Smooth muscle cell (in vitro differentiated cells): ENCODE measurements at regions not wholly inside any gene's neighbourhood (a gene's known extent, or its start where the extent isn't known, plus 50 kb on each side); places are given as distances from the start of the nearest gene placed in this dataset.

Source experiments
- DNase-seq: peaks from one replicate; lab custom pipeline; 2025; ENCODE audit not compliant: unreplicated experiment; lab: John Stamatoyannopoulos, UW
- H2AFZ ChIP-seq: fragments of 200-600 bp; sonication (generic); 2 replicates; pipeline ENCODE4 v1.6.0; 2016; ENCODE audit warnings: antibody characterized with exemption, low read depth, mild to moderate bottlenecking
- H3F3A ChIP-seq: fragments of 200-600 bp; sonication (generic); 2 replicates; pipeline ENCODE4 v1.6.0; 2017; ENCODE audit warnings: antibody characterized with exemption, low read depth
- H3K27ac ChIP-seq: fragments of 200-600 bp; sonication (generic); 2 replicates; pipeline ENCODE4 v1.5.1; 2016; ENCODE audit warnings: low read depth, mild to moderate bottlenecking
- H3K27me3 ChIP-seq: fragments of 200-600 bp; sonication (generic); 2 replicates; pipeline ENCODE4 v1.6.1; 2016; ENCODE audit warnings: low read depth, mild to moderate bottlenecking
- H3K36me3 ChIP-seq: fragments of 200-600 bp; sonication (generic); 2 replicates; pipeline ENCODE4 v1.5.1; 2016; ENCODE audit warnings: low read depth
- H3K4me1 ChIP-seq: fragments of 200-600 bp; sonication (generic); 2 replicates; pipeline ENCODE4 v1.5.1; 2016; ENCODE audit warnings: low read depth
- H3K4me2 ChIP-seq: fragments of 200-600 bp; sonication (generic); 2 replicates; pipeline ENCODE4 v1.6.0; 2016; ENCODE audit warnings: mild to moderate bottlenecking
- H3K4me3 ChIP-seq: fragments of 200-600 bp; sonication (generic); 2 replicates; pipeline ENCODE4 v1.5.1; 2016; ENCODE audit warnings: mild to moderate bottlenecking
- H3K79me2 ChIP-seq: fragments of 200-600 bp; sonication (generic); 2 replicates; pipeline ENCODE4 v1.6.0; 2016; ENCODE audit warnings: low read depth, mild to moderate bottlenecking
- H3K9ac ChIP-seq: fragments of 200-600 bp; sonication (generic); 2 replicates; pipeline ENCODE4 v1.6.0; 2016; ENCODE audit warnings: low read depth
- H3K9me3 ChIP-seq: fragments of 200-600 bp; sonication (generic); replicated peaks from 2 replicates; pipeline ENCODE4 v1.5.1; 2016; ENCODE audit warnings: low read depth
- H4K20me1 ChIP-seq: fragments of 200-600 bp; sonication (generic); 2 replicates; pipeline ENCODE4 v1.6.0; 2016; ENCODE audit warnings: low read depth
- WGBS: methylation state at CpG from one replicate; pipeline ENCODE4 v1.1.7; 2016; ENCODE audit warnings: low lambda C conversion rate; 5-methylcytosine and 5-hydroxymethylcytosine counted together
- TF ChIP-seq, protein P1 (sequence below): fragments of 200-600 bp; sonication (generic); IDR thresholded peaks from 2 replicates; pipeline ENCODE4 v1.5.1; 2017; ENCODE audit warnings: borderline replicate concordance, mild to moderate bottlenecking, antibody characterized with exemption; ENCODE audit not compliant: insufficient read depth, poor library complexity, severe bottlenecking

- no peak overlapping the region for H3K9ac ChIP-seq
- H3K27me3 ChIP-seq: no peaks in the 10 kb centered on the region
- TF ChIP-seq, protein P1, sequence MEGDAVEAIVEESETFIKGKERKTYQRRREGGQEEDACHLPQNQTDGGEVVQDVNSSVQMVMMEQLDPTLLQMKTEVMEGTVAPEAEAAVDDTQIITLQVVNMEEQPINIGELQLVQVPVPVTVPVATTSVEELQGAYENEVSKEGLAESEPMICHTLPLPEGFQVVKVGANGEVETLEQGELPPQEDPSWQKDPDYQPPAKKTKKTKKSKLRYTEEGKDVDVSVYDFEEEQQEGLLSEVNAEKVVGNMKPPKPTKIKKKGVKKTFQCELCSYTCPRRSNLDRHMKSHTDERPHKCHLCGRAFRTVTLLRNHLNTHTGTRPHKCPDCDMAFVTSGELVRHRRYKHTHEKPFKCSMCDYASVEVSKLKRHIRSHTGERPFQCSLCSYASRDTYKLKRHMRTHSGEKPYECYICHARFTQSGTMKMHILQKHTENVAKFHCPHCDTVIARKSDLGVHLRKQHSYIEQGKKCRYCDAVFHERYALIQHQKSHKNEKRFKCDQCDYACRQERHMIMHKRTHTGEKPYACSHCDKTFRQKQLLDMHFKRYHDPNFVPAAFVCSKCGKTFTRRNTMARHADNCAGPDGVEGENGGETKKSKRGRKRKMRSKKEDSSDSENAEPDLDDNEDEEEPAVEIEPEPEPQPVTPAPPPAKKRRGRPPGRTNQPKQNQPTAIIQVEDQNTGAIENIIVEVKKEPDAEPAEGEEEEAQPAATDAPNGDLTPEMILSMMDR: no peak
These were observed 50.8 kb upstream of the SEL1L start for GRCh38 chr14:81584495-81584894.

DNA sequence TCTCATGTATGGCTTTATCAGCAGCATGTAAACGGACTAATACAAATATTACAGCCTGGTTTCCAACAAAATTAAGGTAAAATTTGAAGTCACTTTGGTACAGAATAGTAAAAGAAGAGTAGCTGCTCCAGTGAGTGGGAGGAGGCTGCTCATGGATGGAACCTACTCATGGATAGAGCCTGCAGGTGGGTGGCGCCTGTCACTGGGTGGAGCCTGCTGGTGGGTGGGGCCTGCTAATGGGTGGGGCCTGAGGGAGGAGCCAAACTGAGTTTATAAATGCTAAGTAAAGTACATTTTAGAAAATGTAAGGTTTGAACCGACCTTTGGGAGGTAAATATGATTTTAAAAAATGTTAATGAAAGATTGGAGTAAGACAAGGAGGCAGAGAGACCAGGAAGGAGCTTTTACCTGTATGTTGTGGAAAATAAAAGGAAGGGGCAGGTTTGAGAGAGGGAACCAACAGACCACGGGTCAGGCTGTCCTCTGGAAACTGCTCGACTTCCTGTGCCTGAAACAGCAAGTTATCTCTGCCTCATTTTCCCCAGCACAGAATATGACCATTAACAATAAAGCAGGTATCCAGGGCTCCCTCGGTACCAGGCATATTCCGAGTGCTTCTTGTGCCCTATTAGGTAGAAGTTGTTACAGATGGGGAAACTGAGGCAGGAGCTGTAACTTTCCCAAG, 55.9 kb upstream of the SEL1L start:
- 95% methylated on average over 7 of the region's 7 CpGs for WGBS
- no peaks in the 10 kb centered on the region for H3F3A ChIP-seq
- no peak overlapping the region for H3K4me3 ChIP-seq

More at GRCh38 chr14:81584495-81584894, 50.8 kb upstream of the SEL1L start:
- 95% methylated on average over 2 of the region's 2 CpGs for WGBS
- no peaks in the 10 kb centered on the region for H3K36me3 ChIP-seq
- no peak overlapping the region for H2AFZ ChIP-seq
- no peak for DNase-seq
- no peak overlapping the region for H3K27ac ChIP-seq
- no peaks in the 10 kb centered on the region for H3F3A ChIP-seq
- no peaks in the 10 kb centered on the region for H4K20me1 ChIP-seq
- no peak overlapping the region for H3K4me3 ChIP-seq
- H3K79me2 ChIP-seq: no peaks in the 10 kb centered on the region
- no peaks in the 10 kb centered on the region for H3K9me3 ChIP-seq
- H3K4me2 ChIP-seq: no peak overlapping the region
- H3K4me1 ChIP-seq: peaks cover 3% of the 10 kb centered on the region

DNA sequence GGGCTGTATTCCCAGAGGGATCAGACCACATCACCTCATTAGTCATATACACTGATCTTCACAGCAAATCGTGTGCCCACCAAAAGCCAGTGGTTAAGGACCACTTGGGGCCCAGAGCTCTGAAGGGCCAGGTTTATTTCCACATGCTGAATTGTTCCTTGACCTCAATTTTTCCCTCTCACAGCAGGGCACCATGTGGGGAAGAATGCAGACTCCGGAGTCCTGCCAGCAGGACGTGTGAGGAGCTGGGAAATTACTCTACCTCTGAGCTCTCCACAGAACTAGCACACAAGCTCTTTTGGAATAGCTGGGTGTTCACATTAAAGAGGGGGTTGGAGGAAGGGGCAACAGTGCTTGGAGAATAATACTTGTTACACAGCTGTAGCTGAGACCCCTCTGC, 57.6 kb upstream of the SEL1L start:
- no peaks in the 10 kb centered on the region for H4K20me1 ChIP-seq
- TF ChIP-seq, protein P1: no peak
- no peaks in the 10 kb centered on the region for H3K36me3 ChIP-seq
- H3K9ac ChIP-seq: no peak overlapping the region
- H2AFZ ChIP-seq: no peak overlapping the region
- H3K4me2 ChIP-seq: no peak overlapping the region
- H3K4me1 ChIP-seq: peaks cover 9% of the 10 kb centered on the region
- H3K9me3 ChIP-seq: no peaks in the 10 kb centered on the region
- H3K27me3 ChIP-seq: no peaks in the 10 kb centered on the region
- no peak overlapping the region for H3K27ac ChIP-seq
- H3K4me3 ChIP-seq: no peak overlapping the region
- 87% methylated on average over 3 of the region's 3 CpGs for WGBS
- DNase-seq: no peak
- no peaks in the 10 kb centered on the region for H3F3A ChIP-seq
- no peaks in the 10 kb centered on the region for H3K79me2 ChIP-seq

More for the DNA sequence above, 55.9 kb upstream of the SEL1L start:
- Histone ChIP-seq H3K79me2 (no peaks in the 10 kb centered on the region), H3K4me2 (no peak overlapping the region), H3K27ac (no peak overlapping the region), H4K20me1 (no peaks in the 10 kb centered on the region), H3K4me1 (peaks cover 9% of the 10 kb centered on the region), H2AFZ (no peak overlapping the region), H3K36me3 (no peaks in the 10 kb centered on the region), H3K9ac (no peak overlapping the region), H3K27me3 (no peaks in the 10 kb centered on the region), H3K9me3 (no peaks in the 10 kb centered on the region)
- TF ChIP-seq, protein P1: no peak
- no peak for DNase-seq

- TF ChIP-seq, protein P1: no peak
These were observed 60.4 kb upstream of the SEL1L start for GRCh38 chr14:81594012-81594411.

More at GRCh38 chr14:81594012-81594411, 60.4 kb upstream of the SEL1L start:
- no peak overlapping the region for H3K9ac ChIP-seq
- peaks cover 6% of the 10 kb centered on the region for H3K4me1 ChIP-seq
- H4K20me1 ChIP-seq: no peaks in the 10 kb centered on the region
- H3K27me3 ChIP-seq: no peaks in the 10 kb centered on the region
- H3K79me2 ChIP-seq: no peaks in the 10 kb centered on the region
- 13% methylated on average over 6 of the region's 6 CpGs for WGBS
- H3K4me3 ChIP-seq: no peak overlapping the region
- no peaks in the 10 kb centered on the region for H3F3A ChIP-seq
- peak; percentile 12 for DNase-seq
- peak overlapping the region; percentile 4 for H3K27ac ChIP-seq
- no peaks in the 10 kb centered on the region for H3K9me3 ChIP-seq
- H3K36me3 ChIP-seq: no peaks in the 10 kb centered on the region
- peak overlapping the region; percentile 18 for H3K4me2 ChIP-seq
- peak overlapping the region; percentile 35 for H2AFZ ChIP-seq
